Endothelial cell of umbilical vein (primary cell): ENCODE measurements at regions not wholly inside any gene's neighbourhood (a gene's known extent, or its start where the extent isn't known, plus 50 kb on each side); places are given as distances from the start of the nearest gene placed in this dataset.

Experiments
- CTCF ChIP-seq, 2 donors: IDR thresholded peaks; 1 replicate in 1 of 2; 2 replicates in 1 of 2; pipeline ENCODE4 v1.5.1; 2011; ENCODE audit warnings: low read length in 2 of 2, mild to moderate bottlenecking in 2 of 2, moderate library complexity in 2 of 2, control low read depth in 1 of 2, inconsistent platforms in 1 of 2, low read depth in 1 of 2; ENCODE audit not compliant: insufficient read depth in 1 of 2; ENCODE audit errors: extremely low read depth in 1 of 2
- POLR2A ChIP-seq: IDR thresholded peaks from 2 replicates; pipeline ENCODE4 v1.6.1; 2012; ENCODE audit warnings: low read depth, mild to moderate bottlenecking, control low read depth, low read length
- POLR2AphosphoS5 ChIP-seq: IDR thresholded peaks from 2 replicates; pipeline ENCODE4 v1.6.1; 2012; ENCODE audit warnings: low read depth, mild to moderate bottlenecking, control low read depth, low read length, moderate library complexity; ENCODE audit not compliant: insufficient read depth

- TF ChIP-seq POLR2AphosphoS5 (no peak), CTCF (IDR thresholded peaks at IDR 0.05; ENCODE audit: extremely low read depth in 1 of 2, insufficient read depth in 1 of 2, low read depth in 1 of 2, low read length in 2 of 2) (no peak), POLR2A (no peak)
These were observed 398.5 kb downstream of the REEP3 start for GRCh38 chr10:63919575-63920279.
